PC-9 (cell line): ENCODE measurements at regions not wholly inside any gene's neighbourhood (a gene's known extent, or its start where the extent isn't known, plus 50 kb on each side); places are given as distances from the start of the nearest gene placed in this dataset.

Experiments used
- BruUV-seq: library from RNA; stranded (reverse); fragments of 400-500 nt; replicated peaks from 2 replicates; lab custom pipeline; 2021; lab: Mats Ljungman, UMichigan
- CTCF ChIA-PET: fragments of 300-600 bp; sonication (Branson Sonifier 250); formaldehyde crosslinking; loops from one replicate; lab custom pipeline; 2022; ENCODE audit warnings: antibody characterized with exemption; lab: Charles Lee
- POLR2A ChIA-PET: fragments of 300-600 bp; sonication (Branson Sonifier 250); formaldehyde crosslinking; loops from one replicate; lab custom pipeline; 2022; ENCODE audit warnings: antibody characterized with exemption; ENCODE audit not compliant: unreplicated experiment; lab: Charles Lee
- DNase-seq, 2 experiments: peaks; one replicate each; pipeline versions ENCODE4 v3.0.0 to v3.0.0-alpha.2; 2015 to 2022; ENCODE audit warnings: mixed read lengths in 1 of 2
- H2AFZ ChIP-seq: fragments of 200-600 bp; sonication (generic); 2 replicates; pipeline ENCODE4 v1.8.1; 2017; ENCODE audit warnings: antibody characterized with exemption
- H3F3A ChIP-seq: fragments of 200-600 bp; sonication (generic); 2 replicates; pipeline ENCODE4 v1.8.1; 2017; ENCODE audit warnings: antibody characterized with exemption, mild to moderate bottlenecking, low read depth; ENCODE audit not compliant: insufficient read depth
- H3K27ac ChIP-seq: fragments of 200-600 bp; sonication (generic); 2 replicates; pipeline ENCODE4 v1.6.1; 2016; ENCODE audit warnings: mixed run types
- H3K27me3 ChIP-seq: fragments of 200-600 bp; sonication (generic); 2 replicates; pipeline ENCODE4 v1.6.1; 2016; ENCODE audit warnings: low read depth, mixed run types; ENCODE audit not compliant: insufficient read depth
- H3K36me3 ChIP-seq: fragments of 200-600 bp; sonication (generic); 2 replicates; pipeline ENCODE4 v1.6.1; 2016; ENCODE audit warnings: low read depth, mixed run types
- H3K4me1 ChIP-seq: fragments of 200-600 bp; sonication (generic); replicated peaks from 2 replicates; pipeline ENCODE4 v1.6.1; 2016; ENCODE audit warnings: mixed run types; ENCODE audit not compliant: insufficient read depth
- H3K4me2 ChIP-seq: fragments of 200-600 bp; sonication (generic); 2 replicates; pipeline ENCODE4 v1.6.1; 2017; ENCODE audit warnings: mixed run types
- H3K4me3 ChIP-seq: fragments of 200-600 bp; sonication (generic); 2 replicates; pipeline ENCODE4 v1.6.1; 2016; ENCODE audit warnings: mixed run types
- H3K79me2 ChIP-seq: fragments of 200-600 bp; sonication (generic); 2 replicates; pipeline ENCODE4 v1.6.1; 2017; ENCODE audit warnings: low read depth, mixed run types
- H3K9me2 ChIP-seq: fragments of 200-600 bp; sonication (generic); 2 replicates; pipeline ENCODE4 v1.8.1; 2017; ENCODE audit warnings: mild to moderate bottlenecking; ENCODE audit not compliant: insufficient read depth
- H3K9me3 ChIP-seq: fragments of 200-600 bp; sonication (generic); 2 replicates; pipeline ENCODE4 v1.8.1; 2016; ENCODE audit warnings: low read depth; ENCODE audit not compliant: insufficient read depth
- H4K20me1 ChIP-seq: fragments of 200-600 bp; sonication (generic); 2 replicates; pipeline ENCODE4 v1.8.1; 2017; ENCODE audit not compliant: insufficient read depth
- CTCF ChIP-seq: fragments of 200-600 bp; sonication (generic); conservative IDR thresholded peaks from 2 replicates; pipeline ENCODE4 v1.6.1; 2017; ENCODE audit warnings: mixed run types, antibody characterized with exemption, mild to moderate bottlenecking, moderate library complexity
- EZH2 ChIP-seq: fragments of 200-600 bp; sonication (generic); IDR thresholded peaks from 2 replicates; pipeline ENCODE4 v1.8.0; 2017; ENCODE audit warnings: antibody characterized with exemption, low read depth
- intact Hi-C: fragments of 100-400 bp; cut with micrococcal nuclease; formaldehyde crosslinking; loops from one replicate; pipeline ENCODE4 v1.10.0; 2022; ENCODE audit not compliant: unreplicated experiment

GRCh38 chr10:131431533-131431932 lies 120.0 kb upstream of the TCERG1L start:
- Histone ChIP-seq H3K36me3 (no peaks in the 10 kb centered on the region), H3K4me3 (no peak overlapping the region), H3K9me3 (no peaks in the 10 kb centered on the region), H3F3A (no peaks in the 10 kb centered on the region), H3K4me1 (no peaks in the 10 kb centered on the region), H3K9me2 (no peaks in the 10 kb centered on the region), H3K79me2 (no peaks in the 10 kb centered on the region), H3K27me3 (peaks cover 86% of the 10 kb centered on the region), H3K4me2 (no peak overlapping the region), H2AFZ (no peak overlapping the region), H4K20me1 (no peaks in the 10 kb centered on the region), H3K27ac (no peak overlapping the region)
- ChIA-PET POLR2A (no interaction called here), CTCF (no interaction called here)
- no peak for DNase-seq
- BruUV-seq = no TSS peak
- TF ChIP-seq EZH2 = no peak
- no peak for TF ChIP-seq CTCF
- intact Hi-C loops = no loop called here

GRCh38 chr10:131431978-131432690 lies 120.6 kb upstream of the TCERG1L start:
- intact Hi-C loops = no loop called here
- ChIA-PET POLR2A (no interaction called here), CTCF (no interaction called here)
- Histone ChIP-seq H3F3A (no peaks in the 10 kb centered on the region), H3K79me2 (no peaks in the 10 kb centered on the region), H3K4me2 (no peak overlapping the region), H3K36me3 (no peaks in the 10 kb centered on the region), H3K27me3 (peaks cover 86% of the 10 kb centered on the region), H3K4me3 (no peak overlapping the region), H4K20me1 (no peaks in the 10 kb centered on the region), H3K27ac (no peak overlapping the region), H2AFZ (no peak overlapping the region), H3K4me1 (no peaks in the 10 kb centered on the region), H3K9me3 (no peaks in the 10 kb centered on the region), H3K9me2 (no peaks in the 10 kb centered on the region)
- DNase-seq = no peak
- no TSS peak for BruUV-seq
- TF ChIP-seq EZH2 (no peak), CTCF (no peak)

GRCh38 chr10:131433568-131433967 lies 122.0 kb upstream of the TCERG1L start:
- CTCF ChIA-PET = no interaction called here
- H3K4me3 ChIP-seq = no peak overlapping the region
- no peaks in the 10 kb centered on the region for H3K79me2 ChIP-seq
- no peaks in the 10 kb centered on the region for H3F3A ChIP-seq
- TF ChIP-seq EZH2 (no peak), CTCF (no peak)
- no peak overlapping the region for H2AFZ ChIP-seq
- intact Hi-C loops = no loop called here
- no peaks in the 10 kb centered on the region for H3K36me3 ChIP-seq
- no peaks in the 10 kb centered on the region for H4K20me1 ChIP-seq
- no peaks in the 10 kb centered on the region for H3K9me2 ChIP-seq
- no peak for DNase-seq
- H3K27ac ChIP-seq = no peak overlapping the region
- BruUV-seq = no TSS peak
- H3K4me2 ChIP-seq = no peak overlapping the region
- no peaks in the 10 kb centered on the region for H3K4me1 ChIP-seq
- H3K27me3 ChIP-seq = peaks cover 90% of the 10 kb centered on the region
- POLR2A ChIA-PET = no interaction called here
- H3K9me3 ChIP-seq = no peaks in the 10 kb centered on the region
